GM23248 (cell line): ENCODE measurements at regions not wholly inside any gene's neighbourhood (a gene's known extent, or its start where the extent isn't known, plus 50 kb on each side); places are given as distances from the start of the nearest gene placed in this dataset.

Experiments used
- EZH2 ChIP-seq: fragments of 200-600 bp; sonication (generic); IDR thresholded peaks from 2 replicates; pipeline ENCODE4 v1.6.1; 2018; ENCODE audit warnings: antibody characterized with exemption, mild to moderate bottlenecking; ENCODE audit not compliant: insufficient read depth, poor library complexity, severe bottlenecking
- EZH2phosphoT487 ChIP-seq: fragments of 200-600 bp; sonication (generic); IDR thresholded peaks from 2 replicates; pipeline ENCODE4 v1.6.1; 2018; ENCODE audit warnings: antibody characterized with exemption, moderate library complexity, mild to moderate bottlenecking, low read depth; ENCODE audit not compliant: insufficient read depth

DNA sequence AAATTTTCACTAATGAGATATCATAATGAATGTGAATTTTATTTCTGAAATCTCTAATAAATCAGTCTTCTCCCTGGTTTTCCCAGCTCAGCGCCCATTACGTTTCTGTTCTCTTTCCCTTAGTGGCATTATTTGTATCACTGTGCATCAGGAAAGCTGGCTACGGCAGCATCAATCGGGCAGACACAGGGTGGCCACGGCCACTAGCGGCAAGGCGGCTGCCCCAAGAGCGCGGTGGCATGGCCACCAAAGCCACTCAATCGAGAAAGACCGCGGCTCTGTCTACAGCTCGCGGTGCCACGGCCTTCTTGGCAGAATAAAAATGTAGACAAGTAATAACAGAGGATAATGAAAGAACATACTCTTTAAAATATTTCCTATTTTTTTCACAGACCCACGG lies 168.0 kb downstream of the RPIA start:
- no peak for TF ChIP-seq EZH2
- no peak for TF ChIP-seq EZH2phosphoT487
